ENCODE measurements at regions not wholly inside any gene's neighbourhood (a gene's known extent, or its start where the extent isn't known, plus 50 kb on each side); places are given as distances from the start of the nearest gene placed in this dataset.
"Not testable (repeated sequence)": the region's sequence is repeated elsewhere in the genome, so short reads cannot be mapped to it uniquely, and the experiment has no call there.

DNA sequence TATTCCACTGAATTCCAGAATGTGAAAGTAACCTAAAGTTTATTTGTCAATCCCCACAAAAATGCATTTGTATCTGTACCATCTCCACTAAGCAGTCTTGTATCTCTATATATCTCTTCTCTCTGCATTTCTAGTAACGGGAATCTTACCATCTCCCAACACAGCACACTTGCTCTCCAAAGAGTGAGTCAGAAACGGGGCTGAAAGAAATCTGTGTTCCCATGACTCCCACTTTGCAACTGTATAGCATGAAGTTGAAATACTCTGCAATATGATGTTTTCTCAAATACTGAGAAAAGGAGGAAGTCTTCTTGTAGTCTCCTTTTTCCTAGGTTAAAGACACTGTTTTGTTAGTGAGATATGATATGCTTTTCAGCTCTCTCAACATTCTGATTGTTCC, 848.8 kb upstream of the ACO1 start:
- ChIA-PET CTCF (interaction anchor here (1.0 kb wide), 1 partner anchor 8 kb away, joined by 3 read pairs; no protein-coding TSS in a partner anchor), POLR2A (no interaction called here)
- TF ChIP-seq, protein P1, sequence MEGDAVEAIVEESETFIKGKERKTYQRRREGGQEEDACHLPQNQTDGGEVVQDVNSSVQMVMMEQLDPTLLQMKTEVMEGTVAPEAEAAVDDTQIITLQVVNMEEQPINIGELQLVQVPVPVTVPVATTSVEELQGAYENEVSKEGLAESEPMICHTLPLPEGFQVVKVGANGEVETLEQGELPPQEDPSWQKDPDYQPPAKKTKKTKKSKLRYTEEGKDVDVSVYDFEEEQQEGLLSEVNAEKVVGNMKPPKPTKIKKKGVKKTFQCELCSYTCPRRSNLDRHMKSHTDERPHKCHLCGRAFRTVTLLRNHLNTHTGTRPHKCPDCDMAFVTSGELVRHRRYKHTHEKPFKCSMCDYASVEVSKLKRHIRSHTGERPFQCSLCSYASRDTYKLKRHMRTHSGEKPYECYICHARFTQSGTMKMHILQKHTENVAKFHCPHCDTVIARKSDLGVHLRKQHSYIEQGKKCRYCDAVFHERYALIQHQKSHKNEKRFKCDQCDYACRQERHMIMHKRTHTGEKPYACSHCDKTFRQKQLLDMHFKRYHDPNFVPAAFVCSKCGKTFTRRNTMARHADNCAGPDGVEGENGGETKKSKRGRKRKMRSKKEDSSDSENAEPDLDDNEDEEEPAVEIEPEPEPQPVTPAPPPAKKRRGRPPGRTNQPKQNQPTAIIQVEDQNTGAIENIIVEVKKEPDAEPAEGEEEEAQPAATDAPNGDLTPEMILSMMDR (IDR thresholded peaks at IDR 0.05; ENCODE audit: control extremely low read depth, extremely low read depth, low read depth, missing control alignments), result no peak
- DNase-seq (ENCODE audit: extremely low spot score), result no peak

DNA sequence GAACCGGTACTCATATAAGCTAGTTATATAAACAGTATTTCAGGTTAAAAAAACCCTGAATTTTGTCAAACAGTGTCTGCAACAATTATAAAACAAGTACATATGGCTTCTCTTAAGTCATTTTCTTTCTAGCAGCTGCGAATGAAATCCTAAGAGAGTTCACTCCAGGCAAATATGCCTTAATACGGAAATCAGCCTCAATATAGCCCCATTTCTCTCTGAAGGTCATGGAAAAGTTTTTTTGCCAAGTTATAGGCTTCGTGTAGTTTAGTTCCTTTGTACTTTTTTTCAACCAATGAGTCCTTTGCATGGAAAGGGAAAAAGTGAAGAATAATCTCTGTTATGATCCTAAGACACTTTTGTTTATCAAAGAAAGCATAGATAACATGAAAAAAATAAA, 848.0 kb upstream of the ACO1 start:
- CTCF ChIA-PET, result interaction anchor here (1.0 kb wide), 1 partner anchor 9 kb away, joined by 3 read pairs; no protein-coding TSS in a partner anchor
- DNase-seq (ENCODE audit: extremely low spot score), result no peak
- POLR2A ChIA-PET, result no interaction called here
- TF ChIP-seq, protein P1 (IDR thresholded peaks at IDR 0.05; ENCODE audit: control extremely low read depth, extremely low read depth, low read depth, missing control alignments), result no peak

DNA sequence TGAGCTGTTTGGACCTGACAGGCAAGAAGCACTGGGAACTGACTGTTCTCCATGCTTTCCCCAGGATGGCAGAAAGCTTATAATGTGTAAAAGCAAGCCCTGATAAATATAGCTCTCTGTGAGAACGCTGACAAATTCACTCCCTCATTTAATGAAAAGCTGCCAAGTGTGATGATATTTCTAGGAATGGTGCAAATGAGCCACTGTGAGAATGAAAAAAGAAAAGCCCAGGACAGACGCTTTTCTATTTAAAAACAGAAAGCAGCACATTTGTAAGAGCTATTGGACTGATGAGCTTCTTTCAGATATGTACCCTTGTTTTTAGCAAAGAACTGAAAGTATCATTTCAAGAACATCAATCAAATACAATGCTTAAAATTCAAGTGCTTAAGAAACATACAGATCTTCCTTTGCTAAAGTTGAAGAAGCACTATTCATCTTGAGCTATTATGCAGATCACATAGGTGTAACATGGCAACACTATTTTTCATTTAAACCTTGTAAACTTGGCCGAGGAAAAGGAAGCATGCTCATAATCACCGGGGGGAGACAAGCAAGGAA, 842.6 kb upstream of the ACO1 start:
- ChIA-PET CTCF (interaction anchor here (0.7 to 1.9 kb wide), 8 partner anchors 9 to 423 kb away, joined by 3 to 7 read pairs (median 4); no protein-coding TSS in a partner anchor), POLR2A (no interaction called here)
- TF ChIP-seq, protein P1 (IDR thresholded peaks at IDR 0.05; ENCODE audit: control extremely low read depth, extremely low read depth, low read depth, missing control alignments), result no peak
- DNase-seq (ENCODE audit: extremely low spot score), result no peak

DNA sequence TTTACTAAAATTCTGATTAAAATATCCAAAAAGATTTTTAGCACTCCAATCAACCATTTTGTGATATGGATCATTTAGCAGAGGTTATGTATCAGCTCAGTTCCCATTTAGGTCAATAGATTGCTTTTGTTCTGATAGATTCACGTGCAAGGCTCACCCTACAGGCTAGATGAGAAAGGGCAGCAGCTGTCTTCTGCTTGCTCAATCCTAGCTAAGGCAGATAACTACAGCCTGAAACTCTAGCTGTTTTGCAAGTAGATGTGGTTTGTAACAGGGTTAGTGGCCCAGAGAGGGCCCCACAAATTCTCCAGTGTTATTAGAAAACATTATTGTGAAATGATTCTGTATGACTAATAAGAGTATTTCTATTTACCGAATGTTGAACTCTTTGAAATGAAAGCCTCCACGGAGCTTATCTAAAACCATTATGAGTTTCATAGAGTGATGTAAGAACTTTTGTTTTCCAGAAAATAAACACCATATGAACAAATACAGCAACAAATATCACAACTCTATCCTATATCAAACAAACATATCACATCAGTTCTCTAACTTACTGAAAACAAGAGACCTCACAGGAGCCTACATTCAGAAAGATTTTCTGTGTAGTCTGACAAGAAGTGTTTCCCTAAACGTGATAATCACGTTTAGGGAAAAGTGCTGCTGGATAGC, 841.9 kb upstream of the ACO1 start:
- DNase-seq (ENCODE audit: extremely low spot score), result peak; percentile 22
- POLR2A ChIA-PET, result no interaction called here
- CTCF ChIA-PET, result interaction anchor here (1.0 to 1.9 kb wide), 7 partner anchors 9 to 423 kb away, joined by 3 to 7 read pairs (median 4); no protein-coding TSS in a partner anchor
- TF ChIP-seq, protein P1 (IDR thresholded peaks at IDR 0.05; ENCODE audit: control extremely low read depth, extremely low read depth, low read depth, missing control alignments), result peak; percentile 35

DNA sequence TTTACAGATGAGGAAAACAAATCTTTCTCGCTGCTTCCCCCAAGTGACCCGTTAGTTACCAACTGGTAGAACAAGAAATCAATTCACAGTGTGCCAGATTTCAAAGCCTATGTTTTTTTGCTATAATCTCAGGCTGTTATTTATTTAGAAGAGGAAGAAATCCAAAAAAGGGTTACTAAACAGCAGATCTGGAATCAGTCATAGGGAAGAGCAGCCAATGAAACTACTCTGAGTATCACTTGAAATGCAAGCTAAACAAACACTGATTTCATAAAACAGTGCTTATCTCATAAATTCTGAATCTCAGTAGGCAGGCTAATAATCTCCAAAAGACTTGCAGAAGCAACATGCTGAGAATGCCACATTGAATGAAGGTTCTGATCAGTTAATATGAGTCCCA, 829.5 kb upstream of the ACO1 start:
- ChIA-PET CTCF (no interaction called here), POLR2A (no interaction called here)
- TF ChIP-seq, protein P1 (IDR thresholded peaks at IDR 0.05; ENCODE audit: control extremely low read depth, extremely low read depth, low read depth, missing control alignments), result no peak

DNA sequence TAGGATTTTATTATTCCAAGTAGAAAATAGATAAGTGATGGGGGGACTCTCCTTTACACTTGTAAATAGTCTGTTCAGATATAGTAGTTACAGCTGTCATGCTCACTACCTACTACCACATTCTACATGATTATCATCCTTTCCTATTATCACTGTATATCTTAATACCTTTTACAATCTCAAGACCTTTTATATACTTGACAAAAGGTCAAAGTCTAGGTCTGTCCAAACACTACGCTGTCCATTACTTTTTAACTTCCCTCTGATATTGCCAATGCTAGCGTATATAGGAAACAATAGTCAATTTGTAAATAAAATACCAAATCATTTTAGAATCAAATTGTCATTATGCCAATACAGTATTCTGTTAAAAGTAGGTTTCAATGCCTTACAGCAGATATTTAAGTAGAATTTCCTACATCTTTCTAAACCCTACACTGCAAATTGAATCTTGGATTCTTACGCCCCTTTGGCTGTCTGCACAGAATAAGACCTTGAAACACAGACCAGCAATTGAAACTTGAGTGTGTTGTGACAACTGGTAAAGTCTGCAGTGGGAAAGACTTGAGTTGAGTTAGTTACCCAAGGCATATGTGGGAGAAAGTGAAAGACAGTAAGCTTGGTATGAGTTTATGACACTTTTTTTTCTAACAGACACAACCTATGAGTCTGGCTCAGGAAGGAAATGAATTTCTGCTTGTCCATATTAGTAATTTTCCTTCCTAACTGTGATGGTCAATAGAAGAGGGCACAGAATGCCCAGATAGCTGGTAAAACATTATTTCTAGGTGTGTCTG, 827.6 kb upstream of the ACO1 start:
- CTCF ChIA-PET, result no interaction called here
- no peak for DNase-seq (ENCODE audit: extremely low spot score)
- POLR2A ChIA-PET, result no interaction called here
- TF ChIP-seq, protein P1 (IDR thresholded peaks at IDR 0.05; ENCODE audit: control extremely low read depth, extremely low read depth, low read depth, missing control alignments), result no peak

More for the DNA sequence above, 829.5 kb upstream of the ACO1 start:
- DNase-seq (ENCODE audit: extremely low spot score), result no peak

DNA sequence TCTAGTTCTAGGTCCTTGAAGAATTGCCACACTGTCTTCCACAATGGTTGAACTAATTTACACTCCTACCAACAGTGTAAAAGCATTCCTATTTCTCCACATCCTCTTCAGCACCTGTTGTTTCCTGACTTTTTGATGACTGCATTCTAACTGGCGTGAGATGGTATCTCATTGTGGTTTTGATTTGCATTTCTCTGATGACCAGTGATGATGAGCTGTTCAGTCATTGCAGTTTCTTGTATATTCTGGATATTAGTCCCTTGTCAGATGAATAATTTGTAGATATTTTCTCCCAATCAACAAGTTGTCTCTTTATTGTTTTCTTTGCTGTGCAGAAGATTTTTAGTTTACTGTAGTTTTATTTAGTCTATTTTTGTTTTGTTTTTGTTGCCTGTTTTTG, 812.3 kb upstream of the ACO1 start:
- CTCF ChIA-PET; DNase-seq (ENCODE audit: extremely low spot score); POLR2A ChIA-PET: not testable (repeated sequence)

Data from GM10248 (cell line).